ENCODE measurements at regions not wholly inside any gene's neighbourhood (a gene's known extent, or its start where the extent isn't known, plus 50 kb on each side); places are given as distances from the start of the nearest gene placed in this dataset.

DNA sequence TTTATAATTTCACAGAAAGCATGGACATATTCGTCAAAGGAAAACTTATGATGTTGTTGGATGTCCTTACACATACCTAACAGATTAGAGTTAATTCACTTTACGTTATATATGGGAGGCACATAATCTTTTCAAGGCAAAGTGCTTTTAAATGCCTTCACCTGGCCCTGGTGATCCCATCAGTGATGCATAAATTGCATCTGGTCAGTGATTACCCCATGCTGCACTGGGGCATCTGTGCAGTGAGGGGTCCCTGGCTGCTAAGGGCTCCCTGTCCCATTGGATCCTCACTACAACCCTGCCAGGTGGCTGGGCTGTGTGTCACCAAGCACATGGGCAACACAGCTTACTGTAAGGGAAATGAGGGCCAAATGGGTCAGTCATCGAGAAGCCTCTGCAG lies 441.1 kb downstream of the RPS24 start:
- Histone ChIP-seq H3K27me3 (ENCODE audit: insufficient read depth, low read length) (no peaks in the 10 kb centered on the region), H3K4me1 (ENCODE audit: insufficient read depth, low read length) (peaks cover 15% of the 10 kb centered on the region; the same call in 1 of the 2 replicates), H3K4me3 (ENCODE audit: low read length) (no peak overlapping the region), H3K9ac (ENCODE audit: low read depth, low read length) (no peak overlapping the region), H3K36me3 (ENCODE audit: insufficient read depth, low read length) (no peaks in the 10 kb centered on the region), H3K27ac (ENCODE audit: low read depth, low read length) (no peak overlapping the region), H3K9me3 (ENCODE audit: insufficient read depth, low read depth, low read length) (no peaks in the 10 kb centered on the region)
- WGBS = 97% methylated on average over 2 of the region's 3 CpGs

GRCh38 chr10:78475437-78475836 lies 441.8 kb downstream of the RPS24 start:
- peaks cover 15% of the 10 kb centered on the region; the same call in 1 of the 2 replicates for H3K4me1 ChIP-seq (ENCODE audit: insufficient read depth, low read length)
- H3K9ac ChIP-seq (ENCODE audit: low read depth, low read length) = no peak overlapping the region
- no peak overlapping the region for H3K4me3 ChIP-seq (ENCODE audit: low read length)
- H3K27ac ChIP-seq (ENCODE audit: low read depth, low read length) = no peak overlapping the region
- WGBS = 88% methylated on average over 7 of the region's 7 CpGs
- no peaks in the 10 kb centered on the region for H3K27me3 ChIP-seq (ENCODE audit: insufficient read depth, low read length)
- H3K9me3 ChIP-seq (ENCODE audit: insufficient read depth, low read depth, low read length) = no peaks in the 10 kb centered on the region
- H3K36me3 ChIP-seq (ENCODE audit: insufficient read depth, low read length) = no peaks in the 10 kb centered on the region

DNA sequence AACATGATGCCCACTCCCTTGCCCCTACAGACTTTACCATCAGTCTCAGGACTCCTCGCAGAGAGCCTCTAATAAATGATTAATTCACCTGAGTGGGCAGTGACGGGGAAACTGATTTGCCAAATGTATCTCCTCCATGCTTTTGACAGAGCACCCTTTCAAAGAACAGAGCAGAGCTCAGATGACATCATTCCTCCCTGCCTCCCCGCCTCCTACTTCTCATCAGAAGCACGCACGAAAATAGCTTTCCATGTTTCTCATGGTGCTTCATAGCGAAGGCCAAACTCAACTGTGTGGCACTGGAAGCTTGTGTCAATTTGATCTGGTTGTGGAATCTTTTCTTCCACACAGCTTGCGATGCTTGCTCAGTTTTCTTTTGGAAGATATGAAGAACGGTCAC lies 442.5 kb downstream of the RPS24 start:
- Histone ChIP-seq H3K9me3 (ENCODE audit: insufficient read depth, low read depth, low read length) (no peaks in the 10 kb centered on the region), H3K36me3 (ENCODE audit: insufficient read depth, low read length) (no peaks in the 10 kb centered on the region), H3K27me3 (ENCODE audit: insufficient read depth, low read length) (no peaks in the 10 kb centered on the region), H3K4me1 (ENCODE audit: insufficient read depth, low read length) (peaks cover 15% of the 10 kb centered on the region; the same call in 1 of the 2 replicates), H3K4me3 (ENCODE audit: low read length) (no peak overlapping the region), H3K27ac (ENCODE audit: low read depth, low read length) (no peak overlapping the region), H3K9ac (ENCODE audit: low read depth, low read length) (no peak overlapping the region)
- 95% methylated on average over 8 of the region's 8 CpGs for WGBS

GRCh38 chr10:78476844-78477243 lies 443.2 kb downstream of the RPS24 start:
- H3K9me3 ChIP-seq (ENCODE audit: insufficient read depth, low read depth, low read length) = no peaks in the 10 kb centered on the region
- no peak overlapping the region for H3K4me3 ChIP-seq (ENCODE audit: low read length)
- H3K27ac ChIP-seq (ENCODE audit: low read depth, low read length) = no peak overlapping the region
- 87% methylated on average over 6 of the region's 6 CpGs for WGBS
- H3K27me3 ChIP-seq (ENCODE audit: insufficient read depth, low read length) = no peaks in the 10 kb centered on the region
- H3K36me3 ChIP-seq (ENCODE audit: insufficient read depth, low read length) = no peaks in the 10 kb centered on the region
- peaks cover 15% of the 10 kb centered on the region; the same call in 1 of the 2 replicates for H3K4me1 ChIP-seq (ENCODE audit: insufficient read depth, low read length)
- H3K9ac ChIP-seq (ENCODE audit: low read depth, low read length) = no peak overlapping the region

- 94% methylated on average over 5 of the region's 5 CpGs for WGBS
- Histone ChIP-seq H3K4me1 (ENCODE audit: insufficient read depth, low read length) (no peaks in the 10 kb centered on the region), H3K27ac (ENCODE audit: low read depth, low read length) (no peak overlapping the region), H3K27me3 (ENCODE audit: insufficient read depth, low read length) (no peaks in the 10 kb centered on the region), H3K9ac (ENCODE audit: low read depth, low read length) (no peak overlapping the region), H3K4me3 (ENCODE audit: low read length) (no peak overlapping the region), H3K36me3 (ENCODE audit: insufficient read depth, low read length) (no peaks in the 10 kb centered on the region), H3K9me3 (ENCODE audit: insufficient read depth, low read depth, low read length) (no peaks in the 10 kb centered on the region)
Observed at GRCh38 chr10:78478919-78479318, 445.3 kb downstream of the RPS24 start.

- no peak overlapping the region for H3K9ac ChIP-seq (ENCODE audit: low read depth, low read length)
- H3K27me3 ChIP-seq (ENCODE audit: insufficient read depth, low read length) = no peaks in the 10 kb centered on the region
- H3K4me3 ChIP-seq (ENCODE audit: low read length) = no peak overlapping the region
- H3K9me3 ChIP-seq (ENCODE audit: insufficient read depth, low read depth, low read length) = no peaks in the 10 kb centered on the region
- H3K4me1 ChIP-seq (ENCODE audit: insufficient read depth, low read length) = no peaks in the 10 kb centered on the region
- no peak overlapping the region for H3K27ac ChIP-seq (ENCODE audit: low read depth, low read length)
- WGBS = 96% methylated on average over 3 of the region's 3 CpGs
- H3K36me3 ChIP-seq (ENCODE audit: insufficient read depth, low read length) = no peaks in the 10 kb centered on the region
Observed at GRCh38 chr10:78479467-78479866, 445.8 kb downstream of the RPS24 start.

- no peaks in the 10 kb centered on the region for H3K27me3 ChIP-seq (ENCODE audit: insufficient read depth, low read length)
- H3K4me1 ChIP-seq (ENCODE audit: insufficient read depth, low read length) = no peaks in the 10 kb centered on the region
- WGBS = 96% methylated on average over 2 of the region's 3 CpGs
- H3K36me3 ChIP-seq (ENCODE audit: insufficient read depth, low read length) = no peaks in the 10 kb centered on the region
- H3K4me3 ChIP-seq (ENCODE audit: low read length) = no peak overlapping the region
- H3K9me3 ChIP-seq (ENCODE audit: insufficient read depth, low read depth, low read length) = no peaks in the 10 kb centered on the region
- H3K9ac ChIP-seq (ENCODE audit: low read depth, low read length) = no peak overlapping the region
- no peak overlapping the region for H3K27ac ChIP-seq (ENCODE audit: low read depth, low read length)
Observed at GRCh38 chr10:78481842-78482241, 448.2 kb downstream of the RPS24 start.

DNA sequence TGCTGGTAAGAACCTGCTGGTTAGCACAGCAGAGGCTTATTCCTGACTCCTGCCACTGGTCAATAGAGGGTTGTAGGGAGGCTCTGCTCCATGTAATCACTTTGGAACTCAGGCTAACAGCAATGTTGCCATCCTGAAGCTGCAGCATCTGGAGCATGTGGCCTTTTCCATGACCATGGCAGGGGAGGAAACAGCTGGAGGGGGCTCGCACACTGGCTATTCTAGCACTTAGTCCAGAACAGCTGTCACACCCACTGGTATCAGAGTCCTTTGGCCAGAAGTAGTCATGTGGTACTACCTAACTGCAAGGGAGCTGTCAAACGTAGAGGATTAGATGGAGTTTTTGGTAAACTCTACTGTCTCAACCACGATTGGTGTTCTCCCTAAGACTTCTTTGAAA lies 450.0 kb downstream of the RPS24 start:
- 85% methylated on average over 3 of the region's 3 CpGs for WGBS
- Histone ChIP-seq H3K9ac (ENCODE audit: low read depth, low read length) (no peak overlapping the region), H3K4me1 (ENCODE audit: insufficient read depth, low read length) (no peaks in the 10 kb centered on the region), H3K4me3 (ENCODE audit: low read length) (no peak overlapping the region), H3K9me3 (ENCODE audit: insufficient read depth, low read depth, low read length) (0 out of 2 replicates have a peak, but pooled peaks cover 3% of the 10 kb centered on the region), H3K27ac (ENCODE audit: low read depth, low read length) (no peak overlapping the region), H3K36me3 (ENCODE audit: insufficient read depth, low read length) (no peaks in the 10 kb centered on the region), H3K27me3 (ENCODE audit: insufficient read depth, low read length) (no peaks in the 10 kb centered on the region)

DNA sequence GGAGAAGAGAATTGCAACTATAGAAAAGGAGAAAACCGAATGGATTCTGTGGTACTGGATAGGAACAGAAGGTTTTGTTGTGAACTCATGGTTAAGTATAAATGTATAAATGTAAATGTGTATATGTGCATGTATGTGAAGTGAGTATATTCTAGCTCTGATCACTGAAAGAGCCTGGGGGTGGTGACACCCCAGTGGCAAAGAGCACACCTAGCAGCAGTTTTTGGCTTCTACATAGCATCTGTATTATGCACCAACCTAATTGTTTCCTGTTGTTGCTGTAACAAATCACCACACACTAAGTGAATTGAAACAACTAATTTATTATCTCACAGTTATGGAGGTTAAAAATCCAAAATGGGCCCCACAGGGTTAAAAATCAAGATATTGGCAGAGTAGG lies 455.4 kb downstream of the RPS24 start:
- no peak overlapping the region for H3K27ac ChIP-seq (ENCODE audit: low read depth, low read length)
- H3K27me3 ChIP-seq (ENCODE audit: insufficient read depth, low read length) = no peaks in the 10 kb centered on the region
- H3K9me3 ChIP-seq (ENCODE audit: insufficient read depth, low read depth, low read length) = peaks cover 25% of the 10 kb centered on the region
- WGBS = 88% methylated on average over 1 of the region's 1 CpG
- no peaks in the 10 kb centered on the region for H3K36me3 ChIP-seq (ENCODE audit: insufficient read depth, low read length)
- H3K4me3 ChIP-seq (ENCODE audit: low read length) = no peak overlapping the region
- no peaks in the 10 kb centered on the region for H3K4me1 ChIP-seq (ENCODE audit: insufficient read depth, low read length)
- no peak overlapping the region for H3K9ac ChIP-seq (ENCODE audit: low read depth, low read length)

DNA sequence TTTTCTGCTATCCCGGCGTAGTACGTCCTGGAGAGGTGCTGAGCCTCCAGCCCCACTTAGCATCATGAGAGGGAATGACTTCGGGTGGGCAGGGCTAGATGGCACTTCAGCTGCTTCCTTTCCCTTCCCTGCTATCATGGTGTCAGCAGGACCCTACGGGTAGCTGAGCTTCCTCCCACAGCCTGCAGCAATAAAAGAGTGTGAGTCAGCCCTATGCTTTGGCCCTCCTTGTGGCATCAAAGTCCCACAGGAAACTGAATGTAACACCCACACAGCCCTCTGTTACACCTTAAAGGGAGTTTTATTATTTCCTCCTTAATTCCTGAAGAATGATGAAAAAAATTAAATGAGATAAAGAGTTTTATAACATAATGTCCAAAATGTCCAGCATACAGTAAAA lies 458.1 kb downstream of the RPS24 start:
- 88% methylated on average over 5 of the region's 5 CpGs for WGBS
- no peaks in the 10 kb centered on the region for H3K27me3 ChIP-seq (ENCODE audit: insufficient read depth, low read length)
- no peak overlapping the region for H3K9ac ChIP-seq (ENCODE audit: low read depth, low read length)

GRCh38 chr10:78492424-78492823 lies 458.8 kb downstream of the RPS24 start:
- Histone ChIP-seq H3K36me3 (ENCODE audit: insufficient read depth, low read length) (no peaks in the 10 kb centered on the region), H3K27me3 (ENCODE audit: insufficient read depth, low read length) (no peaks in the 10 kb centered on the region), H3K9me3 (ENCODE audit: insufficient read depth, low read depth, low read length) (peaks cover 25% of the 10 kb centered on the region), H3K4me3 (ENCODE audit: low read length) (no peak overlapping the region), H3K4me1 (ENCODE audit: insufficient read depth, low read length) (no peaks in the 10 kb centered on the region), H3K9ac (ENCODE audit: low read depth, low read length) (no peak overlapping the region), H3K27ac (ENCODE audit: low read depth, low read length) (no peak overlapping the region)

More for the DNA sequence above, 458.1 kb downstream of the RPS24 start:
- H3K4me1 ChIP-seq (ENCODE audit: insufficient read depth, low read length) = no peaks in the 10 kb centered on the region
- H3K9me3 ChIP-seq (ENCODE audit: insufficient read depth, low read depth, low read length) = peaks cover 25% of the 10 kb centered on the region
- no peak overlapping the region for H3K4me3 ChIP-seq (ENCODE audit: low read length)
- H3K36me3 ChIP-seq (ENCODE audit: insufficient read depth, low read length) = no peaks in the 10 kb centered on the region
- H3K27ac ChIP-seq (ENCODE audit: low read depth, low read length) = no peak overlapping the region

DNA sequence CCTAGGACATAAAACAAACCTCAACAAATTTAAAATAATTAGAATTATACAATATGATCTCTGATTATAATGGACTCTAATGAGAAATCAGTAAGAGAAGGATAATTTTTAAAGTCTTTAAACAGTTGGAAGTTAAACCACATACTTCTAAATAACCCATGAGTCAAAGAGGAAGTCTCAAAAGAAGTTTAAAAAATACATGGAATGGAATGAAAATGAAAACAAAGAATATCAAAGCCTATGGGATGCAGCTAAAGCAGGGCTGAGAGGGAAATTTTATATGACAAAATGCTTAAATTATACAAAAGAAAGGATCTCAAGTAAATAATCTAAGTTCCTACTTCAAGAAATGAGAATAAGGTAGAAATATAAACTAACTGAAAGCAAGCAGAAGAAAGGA lies 460.5 kb downstream of the RPS24 start:
- no peaks in the 10 kb centered on the region for H3K4me1 ChIP-seq (ENCODE audit: insufficient read depth, low read length)
- H3K27ac ChIP-seq (ENCODE audit: low read depth, low read length) = no peak overlapping the region
- H3K9me3 ChIP-seq (ENCODE audit: insufficient read depth, low read depth, low read length) = peaks cover 17% of the 10 kb centered on the region
- no peak overlapping the region for H3K9ac ChIP-seq (ENCODE audit: low read depth, low read length)
- H3K36me3 ChIP-seq (ENCODE audit: insufficient read depth, low read length) = no peaks in the 10 kb centered on the region
- H3K4me3 ChIP-seq (ENCODE audit: low read length) = no peak overlapping the region
- no peaks in the 10 kb centered on the region for H3K27me3 ChIP-seq (ENCODE audit: insufficient read depth, low read length)

Measured in HUES64 (cell line).